H1 (cell line): ENCODE measurements at regions not wholly inside any gene's neighbourhood (a gene's known extent, or its start where the extent isn't known, plus 50 kb on each side); places are given as distances from the start of the nearest gene placed in this dataset.

Experiments
- CTCF ChIA-PET: fragments of 300-600 bp; sonication (Branson Sonifier 250); formaldehyde crosslinking; loops from one replicate; lab custom pipeline; 2021; ENCODE audit not compliant: partially characterized antibody; lab: Charles Lee
- POLR2A ChIA-PET: fragments of 300-600 bp; sonication (Branson Sonifier 250); formaldehyde crosslinking; loops from one replicate; lab custom pipeline; 2021; ENCODE audit warnings: inconsistent platforms; ENCODE audit not compliant: partially characterized antibody; lab: Charles Lee
- DNase-seq, 2 experiments: peaks; one replicate each; pipeline versions ENCODE4 v3.0.0 to v3.0.0-alpha.2; 2010 to 2022; ENCODE audit warnings: low spot score in 2 of 2, low read depth in 1 of 2, mixed read lengths in 1 of 2
- FAIRE-seq: peaks from 2 replicates; lab custom pipeline; 2011; peaks lifted over from hg19 to GRCh38; lab: Jason Lieb, UNC
- H2AFZ ChIP-seq: 2 replicates; pipeline ENCODE4 v1.8.1; 2012; ENCODE audit warnings: low read length, inconsistent platforms
- H2AK5ac ChIP-seq: 2 replicates; pipeline ENCODE4 v1.6.1; 2013; ENCODE audit warnings: low read depth, low read length
- H2BK120ac ChIP-seq: replicated peaks from 2 replicates; pipeline ENCODE3; 2013; ENCODE audit warnings: low read depth, low read length, inconsistent platforms
- H2BK12ac ChIP-seq: 2 replicates; pipeline ENCODE4 v1.6.1; 2013; ENCODE audit warnings: low read depth, low read length
- H2BK15ac ChIP-seq: 2 replicates; pipeline ENCODE4 v1.6.1; 2013; ENCODE audit warnings: low read length
- H2BK20ac ChIP-seq: 2 replicates; pipeline ENCODE4 v1.6.1; 2013; ENCODE audit warnings: low read length
- H2BK5ac ChIP-seq: 2 replicates; pipeline ENCODE4 v1.6.1; 2013; ENCODE audit warnings: low read depth, low read length
- H3K14ac ChIP-seq: 2 replicates; pipeline ENCODE4 v1.6.1; 2013; ENCODE audit warnings: inconsistent platforms; ENCODE audit not compliant: insufficient read length
- H3K18ac ChIP-seq: 2 replicates; pipeline ENCODE4 v1.6.1; 2013; ENCODE audit warnings: low read length; ENCODE audit errors: extremely low read depth
- H3K23ac ChIP-seq: 2 replicates; pipeline ENCODE4 v1.6.1; 2013; ENCODE audit warnings: inconsistent platforms; ENCODE audit not compliant: insufficient read length
- H3K23me2 ChIP-seq: 2 replicates; pipeline ENCODE4 v1.6.1; 2013; ENCODE audit warnings: low read depth, low read length
- H3K27ac ChIP-seq: 2 replicates; pipeline ENCODE4 v1.6.1; 2011; ENCODE audit warnings: low read depth, low read length, inconsistent platforms
- H3K27me3 ChIP-seq, 4 experiments: replicated peaks in 1 of 4; 1 replicate in 1 of 4; 2 replicates in 3 of 4; pipeline versions ENCODE4 v1.6.1 to v1.8.1; 2011 to 2013; ENCODE audit warnings: low read length in 3 of 4, mild to moderate bottlenecking in 3 of 4, inconsistent platforms in 2 of 4, mixed read lengths in 2 of 4, moderate library complexity in 1 of 4; ENCODE audit not compliant: control insufficient read depth in 3 of 4, insufficient read depth in 3 of 4; ENCODE audit errors: extremely low read depth in 1 of 4
- H3K36me3 ChIP-seq, 4 experiments: 2 replicates each; pipeline versions ENCODE4 v1.6.1 to v1.8.1; 2011 to 2013; ENCODE audit warnings: mild to moderate bottlenecking in 4 of 4, low read length in 3 of 4, moderate library complexity in 2 of 4, control low read depth in 1 of 4, inconsistent platforms in 1 of 4; ENCODE audit not compliant: insufficient read depth in 4 of 4, control insufficient read depth in 2 of 4
- H3K4ac ChIP-seq: replicated peaks from 2 replicates; pipeline ENCODE3; 2013; ENCODE audit warnings: low read length, low read depth, mixed read lengths, inconsistent platforms; ENCODE audit not compliant: insufficient read length
- H3K4me1 ChIP-seq, 4 experiments: replicated peaks in 1 of 4; 1 replicate in 1 of 4; 2 replicates in 3 of 4; pipeline versions ENCODE4 v1.6.1 to v1.8.1; 2011 to 2013; ENCODE audit warnings: low read length in 3 of 4, inconsistent platforms in 2 of 4, mixed read lengths in 1 of 4; ENCODE audit not compliant: insufficient read depth in 4 of 4, control insufficient read depth in 3 of 4
- H3K4me2 ChIP-seq, 2 experiments: 2 replicates each; pipeline versions ENCODE4 v1.6.1 to v1.8.1; 2011 to 2013; ENCODE audit warnings: low read depth in 2 of 2, low read length in 2 of 2, control low read depth in 1 of 2, inconsistent platforms in 1 of 2, mild to moderate bottlenecking in 1 of 2; ENCODE audit not compliant: insufficient read depth in 1 of 2
- H3K4me3 ChIP-seq, 4 experiments: fragments of 200-600, 300-600 bp in 1 of 4; sonication (generic), shearing (Covaris generic), sonication (Bioruptor Twin) in 1 of 4; 2 replicates each; pipeline versions ENCODE4 v1.5.1 to v1.8.1; 2011 to 2016; ENCODE audit warnings: low read length in 4 of 4, low read depth in 3 of 4, control low read depth in 2 of 4, inconsistent platforms in 2 of 4, mild to moderate bottlenecking in 2 of 4, mixed read lengths in 1 of 4, moderate library complexity in 1 of 4; ENCODE audit not compliant: insufficient read depth in 2 of 4; ENCODE audit errors: extremely low read depth in 1 of 4
- H3K56ac ChIP-seq: replicated peaks from 2 replicates; pipeline ENCODE3; 2013; ENCODE audit warnings: low read depth, mild to moderate bottlenecking, mixed read lengths, low read length, inconsistent platforms; ENCODE audit not compliant: insufficient read length
- H3K79me1 ChIP-seq: 2 replicates; pipeline ENCODE4 v1.6.1; 2013; ENCODE audit warnings: low read depth, low read length, control low read depth
- H3K79me2 ChIP-seq, 2 experiments: 2 replicates each; pipeline versions ENCODE4 v1.6.1 to v1.8.1; 2012 to 2013; ENCODE audit warnings: low read length in 2 of 2, mild to moderate bottlenecking in 2 of 2, inconsistent platforms in 1 of 2; ENCODE audit not compliant: insufficient read depth in 2 of 2, control insufficient read depth in 1 of 2
- H3K9ac ChIP-seq, 4 experiments: replicated peaks in 1 of 4; 1 replicate in 1 of 4; 2 replicates in 3 of 4; pipeline versions ENCODE4 v1.6.1 to v1.8.1; 2011 to 2013; ENCODE audit warnings: low read depth in 3 of 4, low read length in 3 of 4, control low read depth in 2 of 4, mild to moderate bottlenecking in 2 of 4, moderate library complexity in 2 of 4, inconsistent platforms in 1 of 4; ENCODE audit errors: extremely low read depth in 1 of 4
- H3K9me3 ChIP-seq, 2 experiments: 2 replicates each; pipeline versions ENCODE4 v1.6.1 to v1.8.1; 2012 to 2013; ENCODE audit warnings: mild to moderate bottlenecking in 2 of 2, moderate library complexity in 2 of 2, control low read depth in 1 of 2, inconsistent platforms in 1 of 2, low read depth in 1 of 2, low read length in 1 of 2, mixed read lengths in 1 of 2; ENCODE audit not compliant: insufficient read depth in 2 of 2
- H4K20me1 ChIP-seq, 2 experiments: replicated peaks in 1 of 2; 2 replicates each; pipeline versions ENCODE3 to v1.8.1; 2011 to 2013; ENCODE audit warnings: inconsistent platforms in 2 of 2, low read length in 2 of 2, mild to moderate bottlenecking in 1 of 2; ENCODE audit not compliant: insufficient read depth in 2 of 2, control insufficient read depth in 1 of 2
- H4K5ac ChIP-seq: 2 replicates; pipeline ENCODE4 v1.6.1; 2013; ENCODE audit warnings: low read length, low read depth, mixed read lengths, inconsistent platforms; ENCODE audit not compliant: insufficient read length
- H4K8ac ChIP-seq: 2 replicates; pipeline ENCODE4 v1.8.0; 2013; ENCODE audit warnings: mild to moderate bottlenecking, moderate library complexity, low read length, inconsistent platforms; ENCODE audit not compliant: insufficient read depth; ENCODE audit errors: extremely low read depth
- H4K91ac ChIP-seq: replicated peaks from 2 replicates; pipeline ENCODE3; 2013; ENCODE audit warnings: low read length, mixed read lengths, inconsistent platforms; ENCODE audit not compliant: insufficient read length
- BCL11A ChIP-seq, 2 experiments: IDR thresholded peaks; one replicate each; pipeline ENCODE4 v1.6.1; 2011; ENCODE audit warnings: low read depth in 2 of 2, low read length in 2 of 2, mild to moderate bottlenecking in 2 of 2
- BRCA1 ChIP-seq: IDR thresholded peaks from 2 replicates; pipeline ENCODE4 v1.6.1; 2012; ENCODE audit warnings: low read depth, low read length, improper control_type of control experiment
- CBX8 ChIP-seq: fragments of 300-800, 300-1000 bp; sonication (generic); IDR thresholded peaks from 2 replicates; pipeline ENCODE4 v1.7.1; 2016; ENCODE audit warnings: low read depth, low read length, borderline replicate concordance
- CREB1 ChIP-seq: IDR thresholded peaks from 2 replicates; pipeline ENCODE4 v1.6.1; 2012; ENCODE audit warnings: inconsistent platforms
- CTBP2 ChIP-seq: IDR thresholded peaks from 2 replicates; pipeline ENCODE4 v1.7.0; 2011; ENCODE audit warnings: borderline replicate concordance, mild to moderate bottlenecking, moderate library complexity, mixed read lengths, low read length; ENCODE audit not compliant: insufficient read depth, insufficient read length
- GABPA ChIP-seq: IDR thresholded peaks from 2 replicates; pipeline ENCODE4 v1.6.1; 2011; ENCODE audit warnings: mild to moderate bottlenecking, low read length, moderate library complexity, borderline replicate concordance; ENCODE audit not compliant: insufficient read depth
- JUND ChIP-seq: IDR thresholded peaks from 2 replicates; pipeline ENCODE4 v1.6.1; 2011; ENCODE audit warnings: mild to moderate bottlenecking, improper control_type of control experiment, low read length
- KDM5A ChIP-seq: fragments of 200-600 bp; IDR thresholded peaks from 2 replicates; pipeline ENCODE4 v1.7.1; 2012; ENCODE audit warnings: mild to moderate bottlenecking, low read length, inconsistent platforms, mixed read lengths
- PHF8 ChIP-seq: fragments of 200-600 bp; sonication (generic); conservative IDR thresholded peaks from 2 replicates; pipeline ENCODE4 v1.7.1; 2012; ENCODE audit warnings: low read depth, mild to moderate bottlenecking, inconsistent platforms, low read length, moderate library complexity
- POLR2A ChIP-seq, 2 experiments: IDR thresholded peaks; 1 replicate in 1 of 2; 2 replicates in 1 of 2; pipeline ENCODE4 v1.6.1; 2011; ENCODE audit warnings: low read depth in 2 of 2, low read length in 2 of 2, mild to moderate bottlenecking in 2 of 2; ENCODE audit errors: control extremely low read depth in 1 of 2
- RNF2 ChIP-seq: fragments of 200-900, 300-1000 bp; sonication (generic); IDR thresholded peaks from 2 replicates; pipeline ENCODE4 v1.7.1; 2016; ENCODE audit warnings: borderline replicate concordance, low read depth, mild to moderate bottlenecking, antibody characterized with exemption, low read length; ENCODE audit not compliant: poor library complexity, severe bottlenecking; ENCODE audit errors: missing control alignments
- SAP30 ChIP-seq: fragments of 300-600 bp; sonication (generic); IDR thresholded peaks from 2 replicates; pipeline ENCODE4 v1.7.1; 2012; ENCODE audit warnings: low read length, moderate library complexity, mild to moderate bottlenecking, inconsistent platforms; ENCODE audit not compliant: insufficient read depth, insufficient replicate concordance
- SIRT6 ChIP-seq: IDR thresholded peaks from one replicate; pipeline ENCODE4 v1.7.1; 2012; ENCODE audit warnings: low read length, inconsistent platforms
- SP1 ChIP-seq: IDR thresholded peaks from 2 replicates; pipeline ENCODE4 v1.6.1; 2011; ENCODE audit warnings: low read depth, low read length
- TBP ChIP-seq: IDR thresholded peaks from 2 replicates; pipeline ENCODE4 v1.6.1; 2011; ENCODE audit warnings: low read depth, low read length, improper control_type of control experiment
- WGBS, 2 experiments: shearing (Covaris generic) in 1 of 2; methylation state at CpG; one replicate each; pipeline versions ENCODE4 v1.1.6 to v1.1.7; 2013 to 2015; ENCODE audit warnings: low lambda C conversion rate in 2 of 2, mixed read lengths in 2 of 2, inconsistent platforms in 1 of 2, low coverage in 1 of 2, missing lambda C conversion rate in 1 of 2; ENCODE audit not compliant: insufficient replicate concordance in 2 of 2, insufficient coverage in 1 of 2, insufficient read length in 1 of 2; ENCODE audit errors: extremely low coverage in 1 of 2, missing lambda C conversion rate in 1 of 2; 5-methylcytosine and 5-hydroxymethylcytosine counted together
- TF ChIP-seq, protein P1 (sequence below): IDR thresholded peaks from 2 replicates; pipeline ENCODE4 v1.6.1; 2012; ENCODE audit warnings: inconsistent platforms

DNA sequence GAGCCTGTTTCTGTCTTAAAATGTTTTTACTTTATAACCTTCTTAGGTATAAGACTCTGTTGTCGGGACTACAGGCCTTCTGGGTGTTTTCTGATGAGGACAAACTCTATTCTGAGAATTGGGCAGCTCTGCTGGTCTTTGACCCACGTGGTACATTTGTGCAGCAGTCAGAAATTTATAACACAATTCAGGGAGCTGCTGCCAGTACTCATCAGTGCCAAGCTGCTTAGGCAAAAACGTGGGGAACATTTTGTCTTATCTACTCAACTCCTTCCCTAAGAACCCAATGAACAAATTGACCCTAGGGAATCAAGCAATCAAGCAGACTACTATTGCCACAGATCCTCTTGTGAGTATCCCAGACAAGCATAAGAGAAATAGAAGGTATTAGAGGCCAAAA is 180.7 kb upstream of the PDZRN3 start:
- WGBS, 2 experiments, result 82% methylated on average over 3 of the region's 3 CpGs; no CpG with 5 or more reads in 1 of the 2 experiments
- no peak overlapping the region for H2AFZ ChIP-seq
- TF ChIP-seq BCL11A (IDR thresholded peaks at IDR 0.05; ENCODE audit: low read depth in 2 of 2, low read length in 2 of 2), result no peak
- no peak for TF ChIP-seq GABPA
- no peak for TF ChIP-seq BRCA1
- TF ChIP-seq RNF2, result no peak
- TF ChIP-seq CBX8, result no peak
- no peak for TF ChIP-seq CTBP2
- TF ChIP-seq SP1, result no peak
- TF ChIP-seq PHF8, result no peak
- no peak for TF ChIP-seq TBP
- no peak for TF ChIP-seq JUND
- TF ChIP-seq SIRT6, result no peak
- TF ChIP-seq KDM5A, result no peak
- no peak for TF ChIP-seq POLR2A (IDR thresholded peaks at IDR 0.05; ENCODE audit: control extremely low read depth in 1 of 2, low read depth in 2 of 2, low read length in 2 of 2)
- TF ChIP-seq, protein P1, sequence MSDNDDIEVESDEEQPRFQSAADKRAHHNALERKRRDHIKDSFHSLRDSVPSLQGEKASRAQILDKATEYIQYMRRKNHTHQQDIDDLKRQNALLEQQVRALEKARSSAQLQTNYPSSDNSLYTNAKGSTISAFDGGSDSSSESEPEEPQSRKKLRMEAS, result no peak
- TF ChIP-seq CREB1, result no peak
- no peak for TF ChIP-seq SAP30

More for the DNA sequence above, 180.7 kb upstream of the PDZRN3 start:
- Histone ChIP-seq H3K56ac (no peak overlapping the region), H3K79me1 (no peaks in the 10 kb centered on the region), H3K4me3 (no peak overlapping the region), H2BK120ac (no peak overlapping the region), H3K36me3 (no peaks in the 10 kb centered on the region), H2AK5ac (no peak overlapping the region), H3K9ac (no peak overlapping the region), H4K20me1 (no peaks in the 10 kb centered on the region), H3K23me2 (no peaks in the 10 kb centered on the region), H3K23ac (no peak overlapping the region), H3K9me3 (no peaks in the 10 kb centered on the region), H4K5ac (no peak overlapping the region), H4K91ac (no peak overlapping the region), H3K79me2 (no peaks in the 10 kb centered on the region), H3K27me3 (no peaks in the 10 kb centered on the region; a peak in 1 of 7 replicates), H3K4ac (no peak overlapping the region), H3K4me2 (no peak overlapping the region), H3K14ac (no peak overlapping the region), H3K4me1 (peaks cover 0 to 2% (median 0%) of the 10 kb centered on the region in 4 experiments; a peak in 1 of 7 replicates), H3K27ac (no peak overlapping the region), H2BK15ac (no peak overlapping the region), H2BK5ac (no peak overlapping the region), H2BK12ac (no peak overlapping the region), H3K18ac (no peak overlapping the region), H4K8ac (no peak overlapping the region), H2BK20ac (no peak overlapping the region)
- DNase-seq (no peak), FAIRE-seq (no peak)
- POLR2A ChIA-PET, result no interaction called here
- CTCF ChIA-PET, result no interaction called here
